ENCODE measurements at regions not wholly inside any gene's neighbourhood (a gene's known extent, or its start where the extent isn't known, plus 50 kb on each side); places are given as distances from the start of the nearest gene placed in this dataset.

DNA sequence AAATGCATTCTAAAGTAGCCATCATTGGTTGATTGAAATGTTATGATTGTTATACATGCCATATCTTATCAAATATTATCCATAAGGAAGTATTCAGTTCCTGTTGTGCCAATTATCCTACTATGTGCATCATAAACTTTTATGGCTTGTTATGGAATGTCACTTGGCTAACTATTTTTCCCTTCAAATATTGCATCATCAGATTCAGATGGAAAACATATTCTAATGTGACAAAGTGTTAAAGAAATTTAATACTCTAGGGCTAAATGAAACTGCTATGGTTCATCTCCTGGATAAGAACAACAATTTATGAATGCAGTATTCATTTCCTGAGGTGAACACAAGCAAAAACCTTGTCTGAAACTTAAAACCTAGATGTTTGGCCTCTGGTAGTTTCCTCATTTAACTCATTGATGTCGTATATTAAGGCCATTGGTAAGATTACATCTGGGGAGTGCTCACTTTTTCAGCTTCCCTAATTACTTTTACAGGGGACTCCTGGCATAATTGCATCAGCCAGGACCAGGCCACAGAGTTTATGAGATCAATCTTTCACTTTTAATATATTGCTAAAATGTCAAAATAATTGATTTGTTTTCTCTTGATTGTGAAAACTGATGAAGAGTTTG lies 134.9 kb upstream of the CEP162 start:
- Histone ChIP-seq H3K9ac (ENCODE audit: insufficient read depth, low read depth, low read length) (no peak overlapping the region), H3K9me3 (ENCODE audit: low read length) (no peaks in the 10 kb centered on the region), H3K36me3 (replicated peaks in 1 of 2; ENCODE audit: control insufficient read depth in 1 of 2, insufficient read depth in 2 of 2, low read length in 2 of 2) (no peaks in the 10 kb centered on the region), H3K27me3 (ENCODE audit: control insufficient read depth in 1 of 2, insufficient read depth in 2 of 2, low read length in 2 of 2) (no peaks in the 10 kb centered on the region), H3K27ac (ENCODE audit: extremely low read length, insufficient read depth, low read length) (no peak overlapping the region), H3K4me2 (ENCODE audit: low read depth, low read length) (no peak overlapping the region), H2AFZ (ENCODE audit: low read length) (no peak overlapping the region), H3K4me1 (ENCODE audit: insufficient read depth, low read length) (no peaks in the 10 kb centered on the region), H3K79me2 (ENCODE audit: insufficient read depth, low read length) (no peaks in the 10 kb centered on the region), H3K4me3 (replicated peaks in 1 of 3; ENCODE audit: insufficient read depth in 1 of 3, low read depth in 2 of 3, low read length in 3 of 3) (no peak overlapping the region), H4K20me1 (ENCODE audit: insufficient read depth, low read length) (no peaks in the 10 kb centered on the region)
- BruUV-seq (replicated peaks): no TSS peak
- ChIA-PET CTCF (ENCODE audit: low intra/inter-chr PET ratio, low total read pairs) (no interaction called here), POLR2A (no interaction called here)
- no peak for ATAC-seq
- TF ChIP-seq, protein P1, sequence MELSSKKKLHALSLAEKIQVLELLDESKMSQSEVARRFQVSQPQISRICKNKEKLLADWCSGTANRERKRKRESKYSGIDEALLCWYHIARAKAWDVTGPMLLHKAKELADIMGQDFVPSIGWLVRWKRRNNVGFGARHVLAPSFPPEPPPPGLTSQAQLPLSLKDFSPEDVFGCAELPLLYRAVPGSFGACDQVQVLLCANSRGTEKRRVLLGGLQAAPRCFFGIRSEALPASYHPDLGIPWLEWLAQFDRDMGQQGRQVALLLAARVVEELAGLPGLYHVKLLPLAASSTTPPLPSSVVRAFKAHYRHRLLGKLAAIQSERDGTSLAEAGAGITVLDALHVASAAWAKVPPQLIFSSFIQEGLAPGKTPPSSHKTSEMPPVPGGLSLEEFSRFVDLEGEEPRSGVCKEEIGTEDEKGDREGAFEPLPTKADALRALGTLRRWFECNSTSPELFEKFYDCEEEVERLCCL (CRISPR knock-in tag; IDR thresholded peaks at IDR 0.05; ENCODE audit: borderline replicate concordance): no peak
- TF ChIP-seq CEBPB (IDR thresholded peaks at IDR 0.05; ENCODE audit: borderline replicate concordance, low read depth, low read length) (peak; percentile 47; the same call in 1 of the 2 replicates), ATF7 (IDR thresholded peaks at IDR 0.05) (peak; percentile 64), ATF7 (CRISPR knock-in tag; IDR thresholded peaks at IDR 0.05) (no peak)
- 0% methylated on average over 1 of the region's 1 CpG for whole genome bisulfite sequencing (ENCODE audit: low lambda C conversion rate)
- in situ Hi-C loops (cut with HindIII; ENCODE audit: extremely low pct_ligation_motif_present, low pct_unique_long_range_greater_than_20kb) (no loop called here), intact Hi-C loops (cut with micrococcal nuclease; ENCODE audit: unreplicated experiment) (no loop called here)
- DNase-seq (ENCODE audit: low spot score): no peak
- FAIRE-seq: no peak

GRCh38 chr6:84361372-84362192 lies 134.1 kb upstream of the CEP162 start:
- no peak overlapping the region for H3K4me3 ChIP-seq (replicated peaks in 1 of 3; ENCODE audit: insufficient read depth in 1 of 3, low read depth in 2 of 3, low read length in 3 of 3)
- FAIRE-seq (no peak), DNase-seq (ENCODE audit: low spot score) (no peak), ATAC-seq (no peak)
- no peaks in the 10 kb centered on the region for H4K20me1 ChIP-seq (ENCODE audit: insufficient read depth, low read length)
- no peaks in the 10 kb centered on the region for H3K27me3 ChIP-seq (ENCODE audit: control insufficient read depth in 1 of 2, insufficient read depth in 2 of 2, low read length in 2 of 2)
- no peak overlapping the region for H3K4me2 ChIP-seq (ENCODE audit: low read depth, low read length)
- no peak overlapping the region for H3K27ac ChIP-seq (ENCODE audit: extremely low read length, insufficient read depth, low read length)
- BruUV-seq (replicated peaks): no TSS peak
- no peaks in the 10 kb centered on the region for H3K9me3 ChIP-seq (ENCODE audit: low read length)
- CTCF ChIA-PET (ENCODE audit: low intra/inter-chr PET ratio, low total read pairs): no interaction called here
- no peaks in the 10 kb centered on the region for H3K79me2 ChIP-seq (ENCODE audit: insufficient read depth, low read length)
- H3K4me1 ChIP-seq (ENCODE audit: insufficient read depth, low read length): no peaks in the 10 kb centered on the region
- no peaks in the 10 kb centered on the region for H3K36me3 ChIP-seq (replicated peaks in 1 of 2; ENCODE audit: control insufficient read depth in 1 of 2, insufficient read depth in 2 of 2, low read length in 2 of 2)
- intact Hi-C loops (cut with micrococcal nuclease; ENCODE audit: unreplicated experiment) (no loop called here), in situ Hi-C loops (cut with HindIII; ENCODE audit: extremely low pct_ligation_motif_present, low pct_unique_long_range_greater_than_20kb) (no loop called here)
- 3% methylated on average over 3 of the region's 3 CpGs for WGBS (ENCODE audit: low lambda C conversion rate)
- H3K9ac ChIP-seq (ENCODE audit: insufficient read depth, low read depth, low read length): no peak overlapping the region
- H2AFZ ChIP-seq (ENCODE audit: low read length): no peak overlapping the region
- POLR2A ChIA-PET: no interaction called here
- TF ChIP-seq, protein P2, sequence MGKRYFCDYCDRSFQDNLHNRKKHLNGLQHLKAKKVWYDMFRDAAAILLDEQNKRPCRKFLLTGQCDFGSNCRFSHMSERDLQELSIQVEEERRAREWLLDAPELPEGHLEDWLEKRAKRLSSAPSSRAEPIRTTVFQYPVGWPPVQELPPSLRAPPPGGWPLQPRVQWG (CRISPR knock-in tag; IDR thresholded peaks at IDR 0.05; ENCODE audit: borderline replicate concordance, low read depth): no peak
- TF ChIP-seq RNF2 (conservative IDR thresholded peaks at IDR 0.05; ENCODE audit: low read depth) (no peak), NR3C1 (CRISPR knock-in tag; IDR thresholded peaks at IDR 0.05) (no peak)
